Heart left ventricle (tissue), 16 donors: ENCODE measurements at regions not wholly inside any gene's neighbourhood (a gene's known extent, or its start where the extent isn't known, plus 50 kb on each side); places are given as distances from the start of the nearest gene placed in this dataset.

ENCODE experiments used
- ATAC-seq, 4 donors: fragments of 200-7000 bp; cut with Tn5 transposase; one replicate each; pipeline ENCODE4 v1.9.1; 2020 to 2022; ENCODE audit warnings: moderate library complexity in 4 of 4, mild to moderate bottlenecking in 3 of 4, moderate number of reproducible peaks in 1 of 4
- DNase-seq, 5 donors: peaks; one replicate each; pipeline ENCODE4 v3.0.0-alpha.2; 2020
- H3K27ac ChIP-seq, 12 donors: fragments of 200-600 bp; sonication (generic) in 4 of 12; one replicate each; pipeline versions ENCODE4 v1.5.0 to v1.8.0; 2016 to 2022; ENCODE audit warnings: mild to moderate bottlenecking in 2 of 12
- H3K27me3 ChIP-seq, 9 donors: fragments of 200-600 bp; sonication (generic) in 2 of 9; one replicate each; pipeline versions ENCODE4 v1.5.1 to v1.8.0; 2016 to 2022; ENCODE audit warnings: mild to moderate bottlenecking in 3 of 9
- H3K36me3 ChIP-seq, 9 donors: fragments of 200-600 bp; sonication (generic) in 2 of 9; one replicate each; pipeline versions ENCODE4 v1.5.0 to v1.8.0; 2018 to 2022; ENCODE audit warnings: mild to moderate bottlenecking in 2 of 9
- H3K4me1 ChIP-seq, 12 donors: fragments of 200-600 bp; sonication (generic) in 4 of 12; one replicate each; pipeline versions ENCODE4 v1.5.0 to v1.8.0; 2016 to 2022; ENCODE audit warnings: mild to moderate bottlenecking in 3 of 12
- H3K4me3 ChIP-seq, 12 donors: fragments of 200-600 bp; sonication (generic) in 4 of 12; one replicate each; pipeline versions ENCODE4 v1.5.0 to v1.8.0; 2017 to 2022; ENCODE audit warnings: mild to moderate bottlenecking in 9 of 12, moderate library complexity in 4 of 12
- H3K9me3 ChIP-seq, 12 donors: fragments of 200-600 bp; sonication (generic) in 4 of 12; one replicate each; pipeline versions ENCODE4 v1.5.0 to v1.8.0; 2016 to 2022; ENCODE audit warnings: mild to moderate bottlenecking in 1 of 12
- POLR2A ChIP-seq, 2 donors: fragments of 450-650 bp; IDR thresholded peaks; one replicate each; pipeline ENCODE4 v1.6.1; 2017; ENCODE audit warnings: antibody characterized with exemption in 2 of 2, mild to moderate bottlenecking in 2 of 2, moderate library complexity in 2 of 2
- WGBS, 4 donors: extraction: QIAGEN DNeasy Blood & Tissue Kit in 2 of 4; methylation state at CpG; one replicate each; pipeline versions ENCODE4 v1.1.5 to v1.1.7; 2013 to 2018; 5-methylcytosine and 5-hydroxymethylcytosine counted together
- intact Hi-C, 10 donors: fragments of 100-400 bp; cut with DNase I; formaldehyde crosslinking; loops; one replicate each; pipeline versions ENCODE4 v1.11.1 to v1.14.2; 2022
- TF ChIP-seq, protein P1 (sequence below), 12 donors: fragments of 200-600 bp; sonication (generic) in 4 of 12; IDR thresholded peaks; one replicate each; pipeline versions ENCODE4 v1.5.0 to v1.8.0; 2018 to 2022; ENCODE audit warnings: antibody characterized with exemption in 12 of 12, mild to moderate bottlenecking in 5 of 12
- donor health status: ischemic (EF 13 %, LVEDD 7.1; RV severe dilation, severe dysfunction).
- donor health status: healthy with polysubstance abuse.
- donor health status: DM: no; HTN: yes; CAD: no.
- donor health status: DM: no; HTN: no; CAD: no.
- donor health status: ischemic (EF 25% LVEDD 6.9; RV normal size, moderate dysfunction).
- donor health status: ischemic (EF 25% LVEDD 5.7; RV mildly dilated, moderate dysfunction).
- donor health status: healthy.
- donor health status: DM: yes; HTN: yes; CAD: no.
- donor health status: ischemic (EF 35%, LVEDD 5.7; RV mildly dilated, moderate dysfunction).
- donor health status: nonischemic (EF 11% LVEDD 7.7; RV severe dilation, severe dysfunction).
- donor health status: DM: yes; HTN: yes; CAD: no.
- donor health status: PGD.
- donor health status: ischemic (EF 29% LVEDD 5.4; RV normal size, mild dysfunction).
- donor health status: nonischemic (EF 23%, LVEDD 6.1; RV moderate dilation, normal function).

DNA sequence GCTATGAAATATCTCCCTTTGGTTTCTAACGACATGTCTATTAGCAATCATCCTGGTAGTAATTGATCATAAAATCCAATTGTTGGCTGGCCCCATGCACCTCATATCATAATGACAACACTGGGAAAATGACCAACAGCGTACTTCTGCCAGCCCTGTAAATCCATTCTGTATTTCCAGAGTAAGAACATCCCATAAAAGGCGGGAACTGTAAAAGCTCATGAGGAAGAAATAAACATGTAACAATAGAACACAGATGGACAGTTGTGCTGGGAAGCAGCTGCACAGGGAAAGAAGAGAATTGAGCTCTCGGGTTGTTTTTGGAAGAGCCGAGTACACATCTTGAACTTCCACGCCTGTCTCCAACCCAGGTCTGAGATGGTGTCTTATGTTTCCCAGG lies 218.7 kb downstream of the CMPK2 start:
- DNase-seq (no peak), ATAC-seq (no peak)
- Histone ChIP-seq H3K4me3 (no peak overlapping the region), H3K36me3 (no peaks in the 10 kb centered on the region), H3K4me1 (no peaks in the 10 kb centered on the region), H3K27me3 (no peaks in the 10 kb centered on the region), H3K9me3 (no peaks in the 10 kb centered on the region), H3K27ac (no peak overlapping the region)
- intact Hi-C loops, result no loop called here
- TF ChIP-seq, protein P1, sequence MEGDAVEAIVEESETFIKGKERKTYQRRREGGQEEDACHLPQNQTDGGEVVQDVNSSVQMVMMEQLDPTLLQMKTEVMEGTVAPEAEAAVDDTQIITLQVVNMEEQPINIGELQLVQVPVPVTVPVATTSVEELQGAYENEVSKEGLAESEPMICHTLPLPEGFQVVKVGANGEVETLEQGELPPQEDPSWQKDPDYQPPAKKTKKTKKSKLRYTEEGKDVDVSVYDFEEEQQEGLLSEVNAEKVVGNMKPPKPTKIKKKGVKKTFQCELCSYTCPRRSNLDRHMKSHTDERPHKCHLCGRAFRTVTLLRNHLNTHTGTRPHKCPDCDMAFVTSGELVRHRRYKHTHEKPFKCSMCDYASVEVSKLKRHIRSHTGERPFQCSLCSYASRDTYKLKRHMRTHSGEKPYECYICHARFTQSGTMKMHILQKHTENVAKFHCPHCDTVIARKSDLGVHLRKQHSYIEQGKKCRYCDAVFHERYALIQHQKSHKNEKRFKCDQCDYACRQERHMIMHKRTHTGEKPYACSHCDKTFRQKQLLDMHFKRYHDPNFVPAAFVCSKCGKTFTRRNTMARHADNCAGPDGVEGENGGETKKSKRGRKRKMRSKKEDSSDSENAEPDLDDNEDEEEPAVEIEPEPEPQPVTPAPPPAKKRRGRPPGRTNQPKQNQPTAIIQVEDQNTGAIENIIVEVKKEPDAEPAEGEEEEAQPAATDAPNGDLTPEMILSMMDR (IDR thresholded peaks at IDR 0.05), result no peak
- no peak for TF ChIP-seq POLR2A (IDR thresholded peaks at IDR 0.05)
- 77 to 90% (median 79%) methylated on average over 6 of the region's 6 CpGs for WGBS, 4 donors

DNA sequence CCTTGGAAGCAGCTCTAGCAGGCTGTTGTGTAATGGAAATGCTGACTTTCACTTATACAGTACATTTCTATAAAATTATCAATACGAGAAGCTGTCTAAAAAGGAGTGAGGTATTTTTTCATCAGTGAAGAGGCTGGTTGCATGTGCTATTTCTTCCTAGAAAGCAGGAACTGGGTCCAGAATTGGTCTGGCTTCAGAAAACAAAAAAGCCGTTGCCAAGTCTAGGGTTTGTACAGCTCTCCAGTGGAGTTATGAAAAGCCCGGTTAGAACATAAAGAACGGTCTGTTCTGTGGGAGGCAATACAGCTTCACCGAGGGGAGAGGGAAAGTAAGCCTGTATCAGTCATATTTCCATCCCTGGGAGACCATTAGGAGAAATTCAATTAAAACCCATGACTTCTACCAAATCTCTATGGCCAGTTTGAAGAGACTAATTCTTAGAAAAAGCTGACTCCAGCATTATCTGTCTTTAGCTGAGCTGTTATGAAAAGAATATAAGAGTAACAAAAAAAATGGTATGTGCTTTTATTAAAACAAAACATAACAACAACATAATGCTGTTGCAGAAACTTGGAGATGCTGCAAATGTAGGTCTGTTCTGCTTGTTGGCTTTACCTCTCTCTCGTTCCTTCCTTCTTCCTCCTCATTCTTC lies 217.0 kb downstream of the CMPK2 start:
- TF ChIP-seq, protein P1 (IDR thresholded peaks at IDR 0.05), result no peak
- no peak for TF ChIP-seq POLR2A (IDR thresholded peaks at IDR 0.05)
- H3K27me3 ChIP-seq, result peaks cover 0 to 2% (median 0%) of the 10 kb centered on the region in 9 donors
- DNase-seq (no peak), ATAC-seq (no peak)
- H3K4me3 ChIP-seq, result no peak overlapping the region
- no peaks in the 10 kb centered on the region for H3K9me3 ChIP-seq
- no peaks in the 10 kb centered on the region for H3K4me1 ChIP-seq
- H3K27ac ChIP-seq, result no peak overlapping the region
- WGBS, 4 donors, result 73 to 76% (median 75%) methylated on average over 6 of the region's 6 CpGs
- intact Hi-C loops, result no loop called here
- H3K36me3 ChIP-seq, result no peaks in the 10 kb centered on the region

DNA sequence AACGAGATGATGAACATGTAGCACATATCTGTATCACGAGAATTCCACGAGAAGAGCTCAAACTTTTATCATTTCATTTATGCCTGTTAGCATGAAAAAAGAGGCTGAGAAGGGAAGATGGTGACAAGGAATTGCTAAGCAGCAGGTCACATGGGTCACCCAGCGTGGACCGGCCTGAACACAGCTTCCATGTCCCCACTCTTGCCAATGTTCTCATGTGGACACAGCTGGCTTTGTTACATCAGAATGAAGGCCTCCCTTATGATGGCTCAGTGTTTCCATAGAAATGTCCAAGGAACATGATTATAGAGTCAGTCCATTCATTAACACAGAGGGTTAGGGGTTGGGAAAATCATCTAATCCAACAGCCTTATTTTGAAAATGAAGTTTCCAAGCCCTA lies 215.4 kb downstream of the CMPK2 start:
- no peak overlapping the region for H3K27ac ChIP-seq
- H3K27me3 ChIP-seq, result peaks cover 0 to 2% (median 0%) of the 10 kb centered on the region in 9 donors
- no peak for DNase-seq
- no peak overlapping the region for H3K4me3 ChIP-seq
- intact Hi-C loops, result no loop called here
- no peaks in the 10 kb centered on the region for H3K36me3 ChIP-seq
- TF ChIP-seq, protein P1 (IDR thresholded peaks at IDR 0.05), result no peak
- no peak for TF ChIP-seq POLR2A (IDR thresholded peaks at IDR 0.05)
- ATAC-seq, result no peak
- H3K4me1 ChIP-seq, result no peaks in the 10 kb centered on the region
- WGBS, 4 donors, result 79 to 88% (median 84%) methylated on average over 5 of the region's 5 CpGs
- no peaks in the 10 kb centered on the region for H3K9me3 ChIP-seq

DNA sequence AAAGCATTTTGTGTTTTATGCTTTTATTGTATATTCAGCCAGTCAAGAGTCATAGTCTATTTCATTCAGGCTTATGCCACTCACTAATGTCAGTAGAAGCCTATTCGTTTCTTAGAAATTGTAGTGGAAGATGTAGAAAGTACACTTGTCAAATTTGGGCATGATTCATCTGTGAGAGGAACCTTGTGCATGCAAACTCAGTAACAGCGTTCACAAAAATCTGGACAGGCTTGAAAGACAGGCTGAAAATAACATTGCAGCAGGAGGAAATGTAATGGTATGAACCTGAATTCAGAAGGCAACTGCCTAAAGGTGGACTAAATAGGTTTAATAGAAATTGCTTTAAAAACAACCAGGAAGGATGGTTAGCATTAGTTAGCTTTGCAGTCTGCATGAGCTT lies 213.5 kb downstream of the CMPK2 start:
- ATAC-seq (no peak), DNase-seq (no peak)
- H3K27ac ChIP-seq, result no peak overlapping the region
- H3K9me3 ChIP-seq, result no peaks in the 10 kb centered on the region
- TF ChIP-seq POLR2A (IDR thresholded peaks at IDR 0.05), result no peak
- intact Hi-C loops, result no loop called here
- no peak overlapping the region for H3K4me3 ChIP-seq
- H3K27me3 ChIP-seq, result peaks cover 0 to 2% (median 0%) of the 10 kb centered on the region in 9 donors
- 84 to 88% (median 86%) methylated on average over 2 of the region's 2 CpGs for WGBS, 4 donors
- no peaks in the 10 kb centered on the region for H3K36me3 ChIP-seq
- no peaks in the 10 kb centered on the region for H3K4me1 ChIP-seq

DNA sequence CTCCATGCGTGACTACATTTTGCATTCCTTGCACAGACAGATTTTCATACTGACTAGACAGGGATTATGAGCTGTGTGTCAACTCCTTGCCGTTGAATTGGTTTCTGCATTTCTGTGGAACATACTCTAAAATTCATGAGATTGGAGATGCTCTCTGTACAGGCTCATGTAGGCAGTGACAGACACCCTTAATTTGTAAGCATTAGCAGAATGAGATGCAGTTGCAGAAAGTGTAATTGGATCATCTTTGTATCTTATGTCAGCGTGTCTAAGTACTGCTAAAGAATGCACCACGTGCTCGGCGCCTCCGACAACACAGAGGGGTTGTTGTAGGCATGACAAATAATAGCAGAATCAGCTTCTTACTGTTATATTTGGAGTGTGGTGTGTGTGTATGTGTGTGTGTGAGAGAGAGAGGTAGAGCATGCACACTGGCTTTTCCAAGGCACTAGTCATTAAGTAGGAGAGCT lies 212.4 kb downstream of the CMPK2 start:
- ATAC-seq, result no peak
- Histone ChIP-seq H3K4me1 (no peaks in the 10 kb centered on the region), H3K4me3 (no peak overlapping the region), H3K36me3 (no peaks in the 10 kb centered on the region), H3K27ac (no peak overlapping the region), H3K27me3 (peaks cover 0 to 2% (median 0%) of the 10 kb centered on the region in 9 donors), H3K9me3 (no peaks in the 10 kb centered on the region)
- 73 to 82% (median 78%) methylated on average over 7 of the region's 7 CpGs for WGBS, 4 donors
- DNase-seq, result no peak
- intact Hi-C loops, result no loop called here
- TF ChIP-seq, protein P1 (IDR thresholded peaks at IDR 0.05), result no peak
- no peak for TF ChIP-seq POLR2A (IDR thresholded peaks at IDR 0.05)
